ENCODE measurements at regions not wholly inside any gene's neighbourhood (a gene's known extent, or its start where the extent isn't known, plus 50 kb on each side); places are given as distances from the start of the nearest gene placed in this dataset.

GRCh38 chr4:166673911-166674310 lies 560.4 kb downstream of the SPOCK3 start:
- no peak overlapping the region for H3K4me3 Mint-ChIP-seq
- H3K9me3 Mint-ChIP-seq: peaks cover 4% of the 10 kb centered on the region
- no peaks in the 10 kb centered on the region for H3K4me1 Mint-ChIP-seq
- no peak for DNase-seq
- H3K27ac Mint-ChIP-seq: no peak overlapping the region
- no peaks in the 10 kb centered on the region for H3K36me3 Mint-ChIP-seq (ENCODE audit: low read depth)
- ChIA-PET CTCF (no interaction called here), POLR2A (no interaction called here)
- no peaks in the 10 kb centered on the region for H3K27me3 Mint-ChIP-seq

DNA sequence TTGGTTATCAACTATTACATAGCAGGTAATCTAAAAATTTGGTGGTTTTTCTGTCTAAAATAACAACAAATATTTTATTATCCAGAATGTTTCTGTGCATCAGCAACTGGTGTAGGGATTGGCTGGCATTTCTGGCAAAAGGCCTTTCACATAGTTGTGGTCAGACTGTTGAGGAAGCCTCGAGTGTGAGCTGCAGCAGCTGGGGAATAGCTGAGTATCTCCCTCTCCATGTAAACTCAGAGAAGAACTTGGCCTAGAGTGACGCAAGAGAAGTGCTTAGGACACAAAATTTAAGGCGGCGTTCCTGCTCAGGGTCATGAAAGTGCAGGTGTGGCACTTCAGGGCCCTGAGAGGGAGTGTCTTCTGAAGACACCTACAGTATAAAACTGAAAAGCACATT lies 558.9 kb downstream of the SPOCK3 start:
- CTCF ChIA-PET: no interaction called here
- Mint-ChIP-seq H3K36me3 (ENCODE audit: low read depth) (no peaks in the 10 kb centered on the region), H3K27ac (no peak overlapping the region), H3K9me3 (peaks cover 4% of the 10 kb centered on the region), H3K4me1 (no peaks in the 10 kb centered on the region), H3K4me3 (no peak overlapping the region), H3K27me3 (no peaks in the 10 kb centered on the region)
- DNase-seq: no peak
- POLR2A ChIA-PET: no interaction called here

- H3K36me3 Mint-ChIP-seq (ENCODE audit: low read depth): no peaks in the 10 kb centered on the region
- no peak overlapping the region for H3K27ac Mint-ChIP-seq
- no peaks in the 10 kb centered on the region for H3K4me1 Mint-ChIP-seq
- H3K4me3 Mint-ChIP-seq: no peak overlapping the region
- ChIA-PET CTCF (no interaction called here), POLR2A (no interaction called here)
- no peak for DNase-seq
- no peaks in the 10 kb centered on the region for H3K9me3 Mint-ChIP-seq
- H3K27me3 Mint-ChIP-seq: no peaks in the 10 kb centered on the region
Observed at GRCh38 chr4:166680796-166681195, 553.5 kb downstream of the SPOCK3 start.

DNA sequence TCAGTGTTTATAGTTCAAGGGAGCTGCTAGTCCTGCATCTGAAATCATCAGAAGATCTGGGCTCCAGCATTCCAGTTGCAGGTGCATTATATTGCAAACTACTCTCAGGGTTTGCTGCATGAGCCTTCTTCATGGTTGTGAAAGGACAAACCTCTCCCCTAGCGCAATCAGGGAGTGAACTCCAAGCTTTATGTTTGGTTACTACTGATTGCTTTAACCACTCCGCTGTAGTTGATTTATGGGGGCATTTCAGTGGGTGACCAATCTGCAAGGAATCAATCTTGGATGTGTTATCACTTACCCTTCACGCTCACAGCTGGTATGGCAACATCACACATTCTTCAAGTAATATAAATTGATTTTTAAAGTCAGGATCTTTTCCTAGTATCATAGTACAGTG lies 552.1 kb downstream of the SPOCK3 start:
- no peak for DNase-seq
- Mint-ChIP-seq H3K4me3 (no peak overlapping the region), H3K27ac (no peak overlapping the region), H3K36me3 (ENCODE audit: low read depth) (no peaks in the 10 kb centered on the region), H3K9me3 (no peaks in the 10 kb centered on the region), H3K4me1 (no peaks in the 10 kb centered on the region), H3K27me3 (no peaks in the 10 kb centered on the region)
- CTCF ChIA-PET: no interaction called here
- POLR2A ChIA-PET: no interaction called here

Measured in activated CD4-positive, alpha-beta memory T cell treated with anti-CD3 and anti-CD28 coated beads, Interleukin-2, amount 10 ng/mL, durations not matched to agents 7 days and 5 days (primary cell).